ENCODE measurements at regions not wholly inside any gene's neighbourhood (a gene's known extent, or its start where the extent isn't known, plus 50 kb on each side); places are given as distances from the start of the nearest gene placed in this dataset.

- DNase-seq = no peak
- Histone ChIP-seq H3K27me3 (replicated peaks in 1 of 4; ENCODE audit: control extremely low read depth in 1 of 4, control insufficient read depth in 3 of 4, insufficient read depth in 4 of 4, low read length in 3 of 4) (peaks cover 0 to 9% (median 0%) of the 10 kb centered on the region in 4 experiments), H2AFZ (ENCODE audit: insufficient read depth, low read depth, low read length, poor library complexity, severe bottlenecking) (no peak overlapping the region), H4K20me1 (ENCODE audit: control insufficient read depth, insufficient read depth, low read length, poor library complexity, severe bottlenecking) (no peaks in the 10 kb centered on the region), H3K36me3 (replicated peaks in 1 of 2; ENCODE audit: control extremely low read depth in 1 of 2, control insufficient read depth in 1 of 2, extremely low read depth in 1 of 2, insufficient read depth in 2 of 2, low read length in 1 of 2) (no peaks in the 10 kb centered on the region), H3K27ac (ENCODE audit: low read length in 2 of 2) (no peak overlapping the region), H3K4me3 (ENCODE audit: control extremely low read depth in 1 of 5, extremely low read depth in 1 of 5, insufficient read depth in 1 of 5, low read depth in 2 of 5, low read length in 4 of 5) (no peak overlapping the region), H3K79me2 (ENCODE audit: control insufficient read depth, insufficient read depth, low read length) (no peaks in the 10 kb centered on the region), H3K9me3 (ENCODE audit: control extremely low read depth in 1 of 3, control insufficient read depth in 2 of 3, insufficient read depth in 1 of 3, low read length in 2 of 3) (peaks cover 0 to 9% (median 3%) of the 10 kb centered on the region in 3 donors), H3K4me2 (replicated peaks; ENCODE audit: low read depth, low read length, poor library complexity, severe bottlenecking) (peak overlapping the region; percentile 13), H3K9ac (ENCODE audit: low read length) (no peak overlapping the region), H3K4me1 (ENCODE audit: control insufficient read depth in 2 of 2, insufficient read depth in 2 of 2, low read length in 2 of 2) (peaks cover 23 to 34% of the 10 kb centered on the region in 2 donors)
- no peak for TF ChIP-seq CTCF (IDR thresholded peaks at IDR 0.05)
- no peak for TF ChIP-seq EZH2 (IDR thresholded peaks at IDR 0.05; ENCODE audit: borderline replicate concordance, insufficient read depth, low read depth, low read length, poor library complexity, severe bottlenecking)
- intact Hi-C loops (cut with micrococcal nuclease) = no loop called here
- Mint-ChIP-seq H3K4me1 (peaks cover 42% of the 10 kb centered on the region), H3K27me3 (peaks cover 10% of the 10 kb centered on the region), H3K4me3 (no peak overlapping the region), H3K9me3 (ENCODE audit: insufficient read depth) (peaks cover 5% of the 10 kb centered on the region), H3K27ac (no peak overlapping the region)
- CTCF ChIA-PET = interaction anchor here (0.6 kb wide), 1 partner anchor 173 kb away, joined by 3 read pairs; no protein-coding TSS in a partner anchor
- POLR2A ChIA-PET = no interaction called here
- no peak for ATAC-seq (ENCODE audit: low read depth)
These were observed 350.1 kb downstream of the KIF20B start for GRCh38 chr10:90051474-90051873.

- Histone ChIP-seq H3K9me3 (ENCODE audit: control extremely low read depth in 1 of 3, control insufficient read depth in 2 of 3, insufficient read depth in 1 of 3, low read length in 2 of 3) (peaks cover 0 to 3% (median 0%) of the 10 kb centered on the region in 3 donors), H3K4me2 (replicated peaks; ENCODE audit: low read depth, low read length, poor library complexity, severe bottlenecking) (no peak overlapping the region), H2AFZ (ENCODE audit: insufficient read depth, low read depth, low read length, poor library complexity, severe bottlenecking) (no peak overlapping the region), H3K4me3 (ENCODE audit: control extremely low read depth in 1 of 5, extremely low read depth in 1 of 5, insufficient read depth in 1 of 5, low read depth in 2 of 5, low read length in 4 of 5) (no peak overlapping the region), H3K4me1 (ENCODE audit: control insufficient read depth in 2 of 2, insufficient read depth in 2 of 2, low read length in 2 of 2) (no peaks in the 10 kb centered on the region), H3K9ac (ENCODE audit: low read length) (no peak overlapping the region), H3K36me3 (replicated peaks in 1 of 2; ENCODE audit: control extremely low read depth in 1 of 2, control insufficient read depth in 1 of 2, extremely low read depth in 1 of 2, insufficient read depth in 2 of 2, low read length in 1 of 2) (no peaks in the 10 kb centered on the region), H4K20me1 (ENCODE audit: control insufficient read depth, insufficient read depth, low read length, poor library complexity, severe bottlenecking) (no peaks in the 10 kb centered on the region), H3K79me2 (ENCODE audit: control insufficient read depth, insufficient read depth, low read length) (no peaks in the 10 kb centered on the region), H3K27ac (ENCODE audit: low read length in 2 of 2) (no peak overlapping the region), H3K27me3 (replicated peaks in 1 of 4; ENCODE audit: control extremely low read depth in 1 of 4, control insufficient read depth in 3 of 4, insufficient read depth in 4 of 4, low read length in 3 of 4) (no peaks in the 10 kb centered on the region)
- Mint-ChIP-seq H3K4me1 (no peaks in the 10 kb centered on the region), H3K9me3 (ENCODE audit: insufficient read depth) (no peaks in the 10 kb centered on the region), H3K27ac (no peak overlapping the region), H3K4me3 (no peak overlapping the region), H3K27me3 (peaks cover 6% of the 10 kb centered on the region)
- ChIA-PET CTCF (no interaction called here), POLR2A (no interaction called here)
- intact Hi-C loops (cut with micrococcal nuclease) = no loop called here
- no peak for ATAC-seq (ENCODE audit: low read depth)
- 83% methylated on average over 1 of the region's 3 CpGs for WGBS (ENCODE audit: insufficient coverage)
- DNase-seq = no peak
- TF ChIP-seq EZH2 (IDR thresholded peaks at IDR 0.05; ENCODE audit: borderline replicate concordance, insufficient read depth, low read depth, low read length, poor library complexity, severe bottlenecking) (no peak), CTCF (IDR thresholded peaks at IDR 0.05) (no peak)
These were observed 361.4 kb downstream of the KIF20B start for GRCh38 chr10:90062786-90063185.

All from B cell (primary cell).